ENCODE measurements at regions not wholly inside any gene's neighbourhood (a gene's known extent, or its start where the extent isn't known, plus 50 kb on each side); places are given as distances from the start of the nearest gene placed in this dataset.
A peak's percentile ranks its signal among the peaks of the same experiment; 100 is the strongest.

- no peaks in the 10 kb centered on the region for H3K79me2 ChIP-seq (ENCODE audit: control insufficient read depth, insufficient read depth, low read length)
- H3K4me2 ChIP-seq (ENCODE audit: low read length) = no peak overlapping the region
- no peak overlapping the region for H3K4me3 ChIP-seq (ENCODE audit: low read length)
- H3K27ac ChIP-seq (ENCODE audit: low read depth, low read length) = no peak overlapping the region
- no peak for DNase-seq
- H2BK120ac ChIP-seq (ENCODE audit: low read depth, low read length) = no peak overlapping the region
- no peak overlapping the region for H2AK5ac ChIP-seq (ENCODE audit: low read length)
- H3K36me3 ChIP-seq (ENCODE audit: control insufficient read depth, insufficient read depth, low read length) = no peaks in the 10 kb centered on the region
- no peaks in the 10 kb centered on the region for H3K79me1 ChIP-seq (ENCODE audit: low read length)
- H3K18ac ChIP-seq (ENCODE audit: low read length) = no peak overlapping the region
- H3K56ac ChIP-seq (ENCODE audit: low read length) = no peak overlapping the region
- no peak overlapping the region for H2BK5ac ChIP-seq (ENCODE audit: low read length)
- WGBS (ENCODE audit: extremely low coverage, insufficient coverage, low lambda C conversion rate) = no CpG with 5 or more reads among the region's 3 CpGs
- no peaks in the 10 kb centered on the region for H3K4me1 ChIP-seq (ENCODE audit: control insufficient read depth, low read depth, low read length)
- no peak overlapping the region for H3K23ac ChIP-seq (ENCODE audit: low read length)
- no peak overlapping the region for H4K5ac ChIP-seq (ENCODE audit: low read length)
- no peak overlapping the region for H3K4ac ChIP-seq (ENCODE audit: low read depth, low read length)
- H2BK15ac ChIP-seq (replicated peaks; ENCODE audit: low read depth) = no peak overlapping the region
- H3K9ac ChIP-seq (ENCODE audit: low read length) = no peak overlapping the region
- no peak overlapping the region for H4K8ac ChIP-seq (ENCODE audit: low read depth, low read length)
- no peaks in the 10 kb centered on the region for H3K27me3 ChIP-seq (ENCODE audit: insufficient read depth, low read length, poor library complexity)
Observed at GRCh38 chr7:109266610-109267009, 696.9 kb downstream of the DNAJB9 start.

GRCh38 chr7:109276348-109276747, 706.7 kb downstream of the DNAJB9 start:
- no peaks in the 10 kb centered on the region for H3K27me3 ChIP-seq (ENCODE audit: insufficient read depth, low read length, poor library complexity)
- H3K27ac ChIP-seq (ENCODE audit: low read depth, low read length) = no peak overlapping the region

GRCh38 chr7:109282726-109283125, 713.1 kb downstream of the DNAJB9 start:
- no peak overlapping the region for H3K9ac ChIP-seq (ENCODE audit: low read length)
- DNase-seq = peak; percentile 54
- H2AK5ac ChIP-seq (ENCODE audit: low read length) = no peak overlapping the region
- H2BK15ac ChIP-seq (replicated peaks; ENCODE audit: low read depth) = no peak overlapping the region
- H3K36me3 ChIP-seq (ENCODE audit: control insufficient read depth, insufficient read depth, low read length) = no peaks in the 10 kb centered on the region
- H3K23ac ChIP-seq (ENCODE audit: low read length) = no peak overlapping the region
- no peaks in the 10 kb centered on the region for H3K27me3 ChIP-seq (ENCODE audit: insufficient read depth, low read length, poor library complexity)
- H4K5ac ChIP-seq (ENCODE audit: low read length) = no peak overlapping the region
- no peak overlapping the region for H2BK120ac ChIP-seq (ENCODE audit: low read depth, low read length)
- no peak overlapping the region for H3K18ac ChIP-seq (ENCODE audit: low read length)
- no peak overlapping the region for H3K4me3 ChIP-seq (ENCODE audit: low read length)
- no peaks in the 10 kb centered on the region for H3K79me1 ChIP-seq (ENCODE audit: low read length)
- H3K79me2 ChIP-seq (ENCODE audit: control insufficient read depth, insufficient read depth, low read length) = no peaks in the 10 kb centered on the region
- H3K4ac ChIP-seq (ENCODE audit: low read depth, low read length) = no peak overlapping the region
- no peak overlapping the region for H4K8ac ChIP-seq (ENCODE audit: low read depth, low read length)
- H3K4me2 ChIP-seq (ENCODE audit: low read length) = no peak overlapping the region
- no peak overlapping the region for H3K56ac ChIP-seq (ENCODE audit: low read length)
- H3K4me1 ChIP-seq (ENCODE audit: control insufficient read depth, low read depth, low read length) = no peaks in the 10 kb centered on the region
- no peak overlapping the region for H3K27ac ChIP-seq (ENCODE audit: low read depth, low read length)
- H2BK5ac ChIP-seq (ENCODE audit: low read length) = no peak overlapping the region

More at GRCh38 chr7:109276348-109276747, 706.7 kb downstream of the DNAJB9 start:
- no peak overlapping the region for H3K23ac ChIP-seq (ENCODE audit: low read length)
- H3K4me3 ChIP-seq (ENCODE audit: low read length) = no peak overlapping the region
- no peak overlapping the region for H4K8ac ChIP-seq (ENCODE audit: low read depth, low read length)
- DNase-seq = no peak
- H2BK120ac ChIP-seq (ENCODE audit: low read depth, low read length) = no peak overlapping the region
- H2BK15ac ChIP-seq (replicated peaks; ENCODE audit: low read depth) = no peak overlapping the region
- H3K79me2 ChIP-seq (ENCODE audit: control insufficient read depth, insufficient read depth, low read length) = no peaks in the 10 kb centered on the region
- no peak overlapping the region for H2AK5ac ChIP-seq (ENCODE audit: low read length)
- no peaks in the 10 kb centered on the region for H3K36me3 ChIP-seq (ENCODE audit: control insufficient read depth, insufficient read depth, low read length)
- no peak overlapping the region for H3K4ac ChIP-seq (ENCODE audit: low read depth, low read length)
- H4K5ac ChIP-seq (ENCODE audit: low read length) = no peak overlapping the region
- H3K4me1 ChIP-seq (ENCODE audit: control insufficient read depth, low read depth, low read length) = no peaks in the 10 kb centered on the region
- H3K9ac ChIP-seq (ENCODE audit: low read length) = no peak overlapping the region
- H2BK5ac ChIP-seq (ENCODE audit: low read length) = no peak overlapping the region
- no peak overlapping the region for H3K4me2 ChIP-seq (ENCODE audit: low read length)
- no peak overlapping the region for H3K56ac ChIP-seq (ENCODE audit: low read length)
- no peak overlapping the region for H3K18ac ChIP-seq (ENCODE audit: low read length)
- H3K79me1 ChIP-seq (ENCODE audit: low read length) = no peaks in the 10 kb centered on the region

- Histone ChIP-seq H3K4me1 (ENCODE audit: control insufficient read depth, low read depth, low read length) (no peaks in the 10 kb centered on the region), H3K23ac (ENCODE audit: low read length) (no peak overlapping the region), H3K9ac (ENCODE audit: low read length) (no peak overlapping the region), H4K8ac (ENCODE audit: low read depth, low read length) (no peak overlapping the region), H4K5ac (ENCODE audit: low read length) (no peak overlapping the region), H3K4me3 (ENCODE audit: low read length) (no peak overlapping the region), H2BK120ac (ENCODE audit: low read depth, low read length) (no peak overlapping the region), H3K36me3 (ENCODE audit: control insufficient read depth, insufficient read depth, low read length) (no peaks in the 10 kb centered on the region), H3K27me3 (ENCODE audit: insufficient read depth, low read length, poor library complexity) (no peaks in the 10 kb centered on the region), H2BK15ac (replicated peaks; ENCODE audit: low read depth) (no peak overlapping the region), H2AK5ac (ENCODE audit: low read length) (no peak overlapping the region), H3K4ac (ENCODE audit: low read depth, low read length) (no peak overlapping the region), H3K79me1 (ENCODE audit: low read length) (no peaks in the 10 kb centered on the region), H3K4me2 (ENCODE audit: low read length) (no peak overlapping the region), H3K56ac (ENCODE audit: low read length) (no peak overlapping the region), H3K27ac (ENCODE audit: low read depth, low read length) (no peak overlapping the region), H3K79me2 (ENCODE audit: control insufficient read depth, insufficient read depth, low read length) (no peaks in the 10 kb centered on the region), H3K18ac (ENCODE audit: low read length) (no peak overlapping the region), H2BK5ac (ENCODE audit: low read length) (no peak overlapping the region)
- no CpG with 5 or more reads among the region's 1 CpG for WGBS (ENCODE audit: extremely low coverage, insufficient coverage, low lambda C conversion rate)
- DNase-seq = no peak
Observed at GRCh38 chr7:109284943-109285342, 715.3 kb downstream of the DNAJB9 start.

DNA sequence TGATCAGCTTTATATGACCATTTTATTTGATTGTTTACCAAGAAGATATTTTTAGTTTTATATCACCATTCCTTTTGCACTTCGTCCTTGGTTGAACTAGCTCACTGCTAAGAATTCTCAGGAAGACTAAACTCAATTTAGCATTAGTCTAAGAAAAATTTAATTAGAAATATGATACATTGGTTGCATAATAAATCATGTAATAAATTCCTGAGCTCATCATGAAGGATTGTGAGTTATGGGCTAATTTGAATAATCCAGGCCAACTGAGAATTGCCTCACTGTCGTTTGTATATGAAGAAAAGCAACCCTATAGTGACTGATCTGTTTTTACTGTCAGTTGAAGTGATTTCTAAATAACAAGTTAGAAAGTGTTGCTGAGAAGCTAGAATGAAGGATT, 725.5 kb downstream of the DNAJB9 start:
- H2BK120ac ChIP-seq (ENCODE audit: low read depth, low read length) = no peak overlapping the region
- H2AK5ac ChIP-seq (ENCODE audit: low read length) = no peak overlapping the region
- no peak overlapping the region for H3K9ac ChIP-seq (ENCODE audit: low read length)
- no peak overlapping the region for H3K4me2 ChIP-seq (ENCODE audit: low read length)
- no CpG with 5 or more reads among the region's 2 CpGs for WGBS (ENCODE audit: extremely low coverage, insufficient coverage, low lambda C conversion rate)
- no peak overlapping the region for H3K56ac ChIP-seq (ENCODE audit: low read length)
- H3K18ac ChIP-seq (ENCODE audit: low read length) = no peak overlapping the region
- H3K4me1 ChIP-seq (ENCODE audit: control insufficient read depth, low read depth, low read length) = no peaks in the 10 kb centered on the region
- H3K36me3 ChIP-seq (ENCODE audit: control insufficient read depth, insufficient read depth, low read length) = no peaks in the 10 kb centered on the region
- H3K4me3 ChIP-seq (ENCODE audit: low read length) = no peak overlapping the region
- no peak overlapping the region for H4K5ac ChIP-seq (ENCODE audit: low read length)
- H3K27me3 ChIP-seq (ENCODE audit: insufficient read depth, low read length, poor library complexity) = no peaks in the 10 kb centered on the region
- no peaks in the 10 kb centered on the region for H3K79me1 ChIP-seq (ENCODE audit: low read length)
- H4K8ac ChIP-seq (ENCODE audit: low read depth, low read length) = no peak overlapping the region
- H2BK15ac ChIP-seq (replicated peaks; ENCODE audit: low read depth) = no peak overlapping the region
- no peak overlapping the region for H2BK5ac ChIP-seq (ENCODE audit: low read length)
- no peak overlapping the region for H3K23ac ChIP-seq (ENCODE audit: low read length)
- no peaks in the 10 kb centered on the region for H3K79me2 ChIP-seq (ENCODE audit: control insufficient read depth, insufficient read depth, low read length)
- H3K27ac ChIP-seq (ENCODE audit: low read depth, low read length) = no peak overlapping the region
- DNase-seq = no peak
- no peak overlapping the region for H3K4ac ChIP-seq (ENCODE audit: low read depth, low read length)

DNA sequence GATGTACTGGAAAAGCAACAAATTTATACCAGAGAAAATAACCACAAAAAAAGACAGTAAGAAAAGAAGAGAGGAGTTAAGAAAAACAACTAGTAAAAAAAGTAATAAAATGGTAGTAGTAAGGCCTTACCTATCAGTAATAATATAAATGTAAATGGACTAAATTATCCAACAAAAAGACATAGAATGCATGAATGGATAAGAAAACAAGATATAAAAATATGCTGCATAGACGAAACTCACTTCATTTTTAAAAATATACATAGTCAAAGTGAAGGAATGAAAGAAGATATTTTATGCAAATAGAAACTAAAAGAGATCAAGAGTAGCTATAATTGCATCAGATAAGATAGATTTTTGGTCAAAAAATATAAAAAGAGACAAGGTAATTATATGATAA, 739.1 kb downstream of the DNAJB9 start:
- H3K23ac ChIP-seq (ENCODE audit: low read length) = no peak overlapping the region
- H3K4me1 ChIP-seq (ENCODE audit: control insufficient read depth, low read depth, low read length) = no peaks in the 10 kb centered on the region
- H2AK5ac ChIP-seq (ENCODE audit: low read length) = no peak overlapping the region
- no peak overlapping the region for H3K56ac ChIP-seq (ENCODE audit: low read length)
- H3K4me2 ChIP-seq (ENCODE audit: low read length) = no peak overlapping the region
- no CpG with 5 or more reads among the region's 1 CpG for WGBS (ENCODE audit: extremely low coverage, insufficient coverage, low lambda C conversion rate)
- H3K4me3 ChIP-seq (ENCODE audit: low read length) = no peak overlapping the region
- no peaks in the 10 kb centered on the region for H3K79me1 ChIP-seq (ENCODE audit: low read length)
- no peak overlapping the region for H4K5ac ChIP-seq (ENCODE audit: low read length)
- H2BK15ac ChIP-seq (replicated peaks; ENCODE audit: low read depth) = no peak overlapping the region
- H3K18ac ChIP-seq (ENCODE audit: low read length) = no peak overlapping the region
- no peak overlapping the region for H3K27ac ChIP-seq (ENCODE audit: low read depth, low read length)
- no peak for DNase-seq
- H2BK120ac ChIP-seq (ENCODE audit: low read depth, low read length) = no peak overlapping the region
- H3K79me2 ChIP-seq (ENCODE audit: control insufficient read depth, insufficient read depth, low read length) = no peaks in the 10 kb centered on the region
- no peak overlapping the region for H3K9ac ChIP-seq (ENCODE audit: low read length)
- no peak overlapping the region for H3K4ac ChIP-seq (ENCODE audit: low read depth, low read length)
- H3K36me3 ChIP-seq (ENCODE audit: control insufficient read depth, insufficient read depth, low read length) = no peaks in the 10 kb centered on the region
- no peaks in the 10 kb centered on the region for H3K27me3 ChIP-seq (ENCODE audit: insufficient read depth, low read length, poor library complexity)
- H4K8ac ChIP-seq (ENCODE audit: low read depth, low read length) = no peak overlapping the region
- H2BK5ac ChIP-seq (ENCODE audit: low read length) = no peak overlapping the region

Measured in mesendoderm (in vitro differentiated cells).